Brain microvascular endothelial cell (primary cell): ENCODE measurements at regions not wholly inside any gene's neighbourhood (a gene's known extent, or its start where the extent isn't known, plus 50 kb on each side); places are given as distances from the start of the nearest gene placed in this dataset.

Experiments
- DNase-seq: peaks from one replicate; pipeline ENCODE4 v3.0.0-alpha.2; 2020
- H3K27ac ChIP-seq: fragments of 250-450 bp; sonication (Bioruptor Pico); 2 replicates; pipeline ENCODE4 v1.5.1; 2020; ENCODE audit warnings: mild to moderate bottlenecking, moderate library complexity
- H3K27me3 ChIP-seq: fragments of 250-450 bp; sonication (Bioruptor Pico); replicated peaks from 2 replicates; pipeline ENCODE4 v1.5.1; 2020; ENCODE audit warnings: mild to moderate bottlenecking
- H3K36me3 ChIP-seq: fragments of 250-450 bp; sonication (Bioruptor Pico); replicated peaks from 2 replicates; pipeline ENCODE4 v1.5.1; 2020; ENCODE audit warnings: mild to moderate bottlenecking
- H3K4me3 ChIP-seq: 2 replicates; pipeline ENCODE4 v1.5.1; 2011; ENCODE audit warnings: low read depth, mild to moderate bottlenecking, control low read depth, low read length, moderate library complexity
- in situ Hi-C: cut with HindIII; loops from 2 replicates; pipeline ENCODE4 v1.10.0; 2017; ENCODE audit warnings: low sequenced_read_pairs, low pct_ligation_motif_present
- TF ChIP-seq, protein P1 (sequence below): IDR thresholded peaks from 2 replicates; pipeline ENCODE4 v1.5.1; 2011; ENCODE audit warnings: low read depth, mild to moderate bottlenecking, moderate library complexity, low read length, control low read depth, inconsistent platforms; ENCODE audit errors: missing control alignments

DNA sequence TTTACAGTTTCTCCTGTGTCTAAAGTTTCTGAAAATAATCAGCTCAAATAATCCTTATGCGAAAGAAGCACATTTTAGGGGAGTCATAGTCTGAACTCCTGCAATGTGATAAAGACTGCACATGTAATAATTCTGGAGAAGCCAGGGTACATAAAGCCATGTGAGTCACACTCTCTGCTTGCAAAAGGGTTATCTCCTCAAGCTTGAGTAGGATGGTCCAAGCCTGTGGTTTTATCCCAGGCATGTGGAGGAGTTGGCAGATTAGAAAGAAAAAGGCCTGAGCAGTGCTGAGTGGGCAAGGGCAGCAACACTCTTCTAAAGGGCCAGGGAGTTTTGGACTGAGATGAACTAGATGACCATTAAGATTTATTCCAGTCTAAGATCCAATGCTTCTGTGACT lies 220.4 kb downstream of the RHOU start:
- in situ Hi-C loops: no loop called here
- no peaks in the 10 kb centered on the region for H3K27me3 ChIP-seq
- no peak overlapping the region for H3K4me3 ChIP-seq
- no peak overlapping the region for H3K27ac ChIP-seq
- DNase-seq: peak; percentile 50
- TF ChIP-seq, protein P1, sequence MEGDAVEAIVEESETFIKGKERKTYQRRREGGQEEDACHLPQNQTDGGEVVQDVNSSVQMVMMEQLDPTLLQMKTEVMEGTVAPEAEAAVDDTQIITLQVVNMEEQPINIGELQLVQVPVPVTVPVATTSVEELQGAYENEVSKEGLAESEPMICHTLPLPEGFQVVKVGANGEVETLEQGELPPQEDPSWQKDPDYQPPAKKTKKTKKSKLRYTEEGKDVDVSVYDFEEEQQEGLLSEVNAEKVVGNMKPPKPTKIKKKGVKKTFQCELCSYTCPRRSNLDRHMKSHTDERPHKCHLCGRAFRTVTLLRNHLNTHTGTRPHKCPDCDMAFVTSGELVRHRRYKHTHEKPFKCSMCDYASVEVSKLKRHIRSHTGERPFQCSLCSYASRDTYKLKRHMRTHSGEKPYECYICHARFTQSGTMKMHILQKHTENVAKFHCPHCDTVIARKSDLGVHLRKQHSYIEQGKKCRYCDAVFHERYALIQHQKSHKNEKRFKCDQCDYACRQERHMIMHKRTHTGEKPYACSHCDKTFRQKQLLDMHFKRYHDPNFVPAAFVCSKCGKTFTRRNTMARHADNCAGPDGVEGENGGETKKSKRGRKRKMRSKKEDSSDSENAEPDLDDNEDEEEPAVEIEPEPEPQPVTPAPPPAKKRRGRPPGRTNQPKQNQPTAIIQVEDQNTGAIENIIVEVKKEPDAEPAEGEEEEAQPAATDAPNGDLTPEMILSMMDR: no peak
- H3K36me3 ChIP-seq: no peaks in the 10 kb centered on the region

DNA sequence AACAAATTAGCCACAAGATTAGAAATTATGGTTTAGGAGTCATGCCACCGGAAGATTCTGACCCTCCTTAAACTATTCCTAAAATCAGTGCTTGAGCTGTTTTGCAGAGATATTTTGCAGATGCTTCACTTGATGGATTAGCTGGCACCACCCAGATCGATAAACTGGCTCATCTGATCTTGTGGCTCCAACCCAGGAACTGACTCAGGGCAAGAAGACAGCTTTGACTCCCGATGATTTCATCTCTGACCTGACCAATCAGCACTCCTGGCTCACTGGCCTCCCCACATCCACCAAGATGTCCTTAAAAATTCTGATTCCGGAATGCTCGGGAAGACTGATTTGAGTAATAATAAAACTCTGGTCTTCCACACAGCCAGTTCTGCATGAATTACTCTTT lies 221.6 kb downstream of the RHOU start:
- Histone ChIP-seq H3K4me3 (no peak overlapping the region), H3K27ac (no peak overlapping the region), H3K36me3 (no peaks in the 10 kb centered on the region), H3K27me3 (no peaks in the 10 kb centered on the region)
- in situ Hi-C loops: no loop called here
- no peak for DNase-seq
- TF ChIP-seq, protein P1: no peak

DNA sequence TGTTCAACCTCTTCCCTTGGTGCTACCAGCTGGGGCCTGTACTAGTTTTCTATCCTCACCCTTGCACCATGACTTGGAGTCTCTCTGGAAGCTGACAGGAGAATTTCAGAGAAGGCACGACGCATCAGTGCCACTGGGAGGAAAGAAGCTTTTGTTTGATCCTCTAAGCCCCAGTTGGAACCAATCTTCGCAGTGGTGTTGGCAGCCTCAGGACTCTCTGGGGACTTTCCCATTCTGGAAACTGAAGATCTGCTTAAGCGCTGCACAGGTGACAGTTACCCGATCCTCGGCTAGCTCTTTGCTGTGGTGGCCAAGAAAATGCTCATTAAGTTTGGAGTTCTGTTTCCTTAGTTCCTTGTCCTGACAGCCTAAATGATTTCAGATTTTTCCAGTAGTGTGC lies 222.3 kb downstream of the RHOU start:
- TF ChIP-seq, protein P1: no peak
- in situ Hi-C loops: no loop called here
- Histone ChIP-seq H3K27ac (no peak overlapping the region), H3K27me3 (no peaks in the 10 kb centered on the region), H3K4me3 (no peak overlapping the region), H3K36me3 (no peaks in the 10 kb centered on the region)
- DNase-seq: no peak

GRCh38 chr1:228958121-228958520 lies 222.8 kb downstream of the RHOU start:
- Histone ChIP-seq H3K4me3 (no peak overlapping the region), H3K36me3 (no peaks in the 10 kb centered on the region), H3K27me3 (no peaks in the 10 kb centered on the region), H3K27ac (no peak overlapping the region)
- no peak for DNase-seq
- TF ChIP-seq, protein P1: no peak
- in situ Hi-C loops: no loop called here

- TF ChIP-seq, protein P1: no peak
- Histone ChIP-seq H3K27ac (no peak overlapping the region), H3K36me3 (no peaks in the 10 kb centered on the region), H3K27me3 (no peaks in the 10 kb centered on the region), H3K4me3 (no peak overlapping the region)
- DNase-seq: no peak
- in situ Hi-C loops: no loop called here
Measured at GRCh38 chr1:228958741-228959140, 223.5 kb downstream of the RHOU start.

DNA sequence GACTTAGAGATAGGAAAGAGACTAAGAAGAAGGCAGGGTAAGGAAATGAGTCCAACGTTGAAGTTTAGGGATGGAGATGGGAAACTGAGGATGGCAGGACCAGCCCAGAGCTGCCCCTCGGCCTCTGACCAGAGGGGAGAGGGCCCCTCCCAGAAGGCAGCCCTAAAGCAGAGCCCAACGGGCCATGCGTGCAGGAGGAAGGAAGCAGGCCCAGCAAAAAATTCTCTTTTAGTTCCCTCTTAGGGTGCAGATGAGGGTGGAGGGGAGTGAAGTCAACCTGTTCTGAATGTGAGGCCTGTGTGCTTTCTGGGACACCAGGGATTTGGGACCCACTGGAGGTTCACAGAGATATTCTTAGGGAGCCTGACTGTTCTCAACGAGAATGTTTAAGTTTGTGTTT lies 225.4 kb downstream of the RHOU start:
- Histone ChIP-seq H3K36me3 (no peaks in the 10 kb centered on the region), H3K27me3 (no peaks in the 10 kb centered on the region), H3K27ac (no peak overlapping the region), H3K4me3 (no peak overlapping the region)
- TF ChIP-seq, protein P1: no peak
- no peak for DNase-seq
- in situ Hi-C loops: no loop called here
